Right lobe of liver (tissue), 4 donors: ENCODE measurements at regions not wholly inside any gene's neighbourhood (a gene's known extent, or its start where the extent isn't known, plus 50 kb on each side); places are given as distances from the start of the nearest gene placed in this dataset.

ENCODE experiments used
- POLR2A ChIP-seq: fragments of 450-650 bp; IDR thresholded peaks from one replicate; pipeline ENCODE4 v1.6.1; 2017; ENCODE audit warnings: antibody characterized with exemption, mild to moderate bottlenecking
- TF ChIP-seq, protein P1 (sequence below), 4 donors: fragments of 200-600 bp in 3 of 4; fragments of 450-650 bp in 1 of 4; IDR thresholded peaks; one replicate each; pipeline versions ENCODE4 v1.5.1 to v1.8.0; 2016 to 2022; ENCODE audit warnings: antibody characterized with exemption in 4 of 4, mild to moderate bottlenecking in 2 of 4
- donor health status: DM: no; HTN: no; CAD: no.
- donor health status: DM: no; HTN: no; CAD: no.
- donor health status: DM: no; HTN: yes; CAD: no.

- TF ChIP-seq, protein P1, sequence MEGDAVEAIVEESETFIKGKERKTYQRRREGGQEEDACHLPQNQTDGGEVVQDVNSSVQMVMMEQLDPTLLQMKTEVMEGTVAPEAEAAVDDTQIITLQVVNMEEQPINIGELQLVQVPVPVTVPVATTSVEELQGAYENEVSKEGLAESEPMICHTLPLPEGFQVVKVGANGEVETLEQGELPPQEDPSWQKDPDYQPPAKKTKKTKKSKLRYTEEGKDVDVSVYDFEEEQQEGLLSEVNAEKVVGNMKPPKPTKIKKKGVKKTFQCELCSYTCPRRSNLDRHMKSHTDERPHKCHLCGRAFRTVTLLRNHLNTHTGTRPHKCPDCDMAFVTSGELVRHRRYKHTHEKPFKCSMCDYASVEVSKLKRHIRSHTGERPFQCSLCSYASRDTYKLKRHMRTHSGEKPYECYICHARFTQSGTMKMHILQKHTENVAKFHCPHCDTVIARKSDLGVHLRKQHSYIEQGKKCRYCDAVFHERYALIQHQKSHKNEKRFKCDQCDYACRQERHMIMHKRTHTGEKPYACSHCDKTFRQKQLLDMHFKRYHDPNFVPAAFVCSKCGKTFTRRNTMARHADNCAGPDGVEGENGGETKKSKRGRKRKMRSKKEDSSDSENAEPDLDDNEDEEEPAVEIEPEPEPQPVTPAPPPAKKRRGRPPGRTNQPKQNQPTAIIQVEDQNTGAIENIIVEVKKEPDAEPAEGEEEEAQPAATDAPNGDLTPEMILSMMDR (IDR thresholded peaks at IDR 0.05): no peak
- no peak for TF ChIP-seq POLR2A
Measured at GRCh38 chr4:106541253-106541652, 172.7 kb upstream of the GIMD1 start.
